ENCODE measurements at regions not wholly inside any gene's neighbourhood (a gene's known extent, or its start where the extent isn't known, plus 50 kb on each side); places are given as distances from the start of the nearest gene placed in this dataset.

- TF ChIP-seq CTCF (conservative IDR thresholded peaks at IDR 0.05) = no peak
- TF ChIP-seq ZFX (IDR thresholded peaks at IDR 0.05) = no peak
Measured at GRCh38 chr12:28035500-28035899, 63.0 kb upstream of the PTHLH start.

Measured in C4-2B (cell line).